Gastrocnemius medialis (tissue), 4 donors: ENCODE measurements at regions not wholly inside any gene's neighbourhood (a gene's known extent, or its start where the extent isn't known, plus 50 kb on each side); places are given as distances from the start of the nearest gene placed in this dataset.

Experiments
- ATAC-seq, 2 donors: fragments of 150-250 bp; one replicate each; pipeline ENCODE4 v1.9.1; 2016
- DNase-seq, 2 donors: peaks; one replicate each; pipeline ENCODE4 v3.0.0-alpha.2; 2019
- H3K27ac ChIP-seq, 4 donors: fragments of 200-600 bp; sonication (generic); 1 replicate in 1 of 4; 2 replicates in 3 of 4; pipeline ENCODE4 v1.5.1; 2016 to 2018; ENCODE audit warnings: mild to moderate bottlenecking in 2 of 4, moderate library complexity in 1 of 4
- H3K27me3 ChIP-seq, 3 donors: fragments of 200-600 bp; sonication (generic) in 2 of 3; 1 replicate in 1 of 3; 2 replicates in 2 of 3; pipeline versions ENCODE4 v1.5.1 to v1.6.0; 2016 to 2019; ENCODE audit warnings: mild to moderate bottlenecking in 1 of 3, moderate library complexity in 1 of 3
- H3K36me3 ChIP-seq, 2 donors: fragments of 200-600 bp; sonication (generic) in 1 of 2; one replicate each; pipeline ENCODE4 v1.5.1; 2017 to 2018
- H3K4me1 ChIP-seq, 2 donors: fragments of 200-600 bp; sonication (generic) in 1 of 2; one replicate each; pipeline ENCODE4 v1.5.1; 2016 to 2017; ENCODE audit warnings: mild to moderate bottlenecking in 2 of 2
- H3K4me3 ChIP-seq, 4 donors: fragments of 200-600 bp; sonication (generic) in 3 of 4; 1 replicate in 1 of 4; 2 replicates in 3 of 4; pipeline ENCODE4 v1.5.1; 2016 to 2019; ENCODE audit warnings: mild to moderate bottlenecking in 2 of 4
- H3K9me3 ChIP-seq, 3 donors: fragments of 200-600 bp; sonication (generic) in 2 of 3; 1 replicate in 1 of 3; 2 replicates in 2 of 3; pipeline ENCODE4 v1.5.1; 2016 to 2019
- POLR2A ChIP-seq, 2 donors: fragments of 450-650 bp; IDR thresholded peaks; one replicate each; pipeline ENCODE4 v1.6.1; 2017; ENCODE audit warnings: antibody characterized with exemption in 2 of 2, mild to moderate bottlenecking in 2 of 2, moderate library complexity in 2 of 2
- in situ Hi-C, 4 donors: fragments of 200-750 bp; cut with MboI; loops; one replicate each; pipeline versions ENCODE4 v1.15.0 to v1.8.0; 2017; ENCODE audit warnings: low sequenced_read_pairs in 4 of 4
- intact Hi-C: fragments of 100-400 bp; cut with DNase I; formaldehyde crosslinking; loops from one replicate; pipeline ENCODE4 v1.15.1; 2023; ENCODE audit warnings: low total_unique reads
- TF ChIP-seq, protein P1 (sequence below), 5 experiments: fragments of 450-650 bp in 3 of 5; fragments of 200-600 bp in 2 of 5; sonication (generic) in 2 of 5; IDR thresholded peaks in 4 of 5; conservative IDR thresholded peaks in 1 of 5; 1 replicate in 4 of 5; 2 replicates in 1 of 5; pipeline ENCODE4 v1.5.1; 2016 to 2019; ENCODE audit warnings: antibody characterized with exemption in 5 of 5, mild to moderate bottlenecking in 3 of 5, moderate library complexity in 3 of 5

- in situ Hi-C loops (no loop called here), intact Hi-C loops (no loop called here)
- no peak for DNase-seq
- H3K27me3 ChIP-seq = no peaks in the 10 kb centered on the region
- no peak overlapping the region for H3K27ac ChIP-seq
- no peak overlapping the region for H3K4me3 ChIP-seq
- H3K4me1 ChIP-seq = no peaks in the 10 kb centered on the region
- H3K9me3 ChIP-seq = no peaks in the 10 kb centered on the region
- no peak for ATAC-seq
- TF ChIP-seq, protein P1, sequence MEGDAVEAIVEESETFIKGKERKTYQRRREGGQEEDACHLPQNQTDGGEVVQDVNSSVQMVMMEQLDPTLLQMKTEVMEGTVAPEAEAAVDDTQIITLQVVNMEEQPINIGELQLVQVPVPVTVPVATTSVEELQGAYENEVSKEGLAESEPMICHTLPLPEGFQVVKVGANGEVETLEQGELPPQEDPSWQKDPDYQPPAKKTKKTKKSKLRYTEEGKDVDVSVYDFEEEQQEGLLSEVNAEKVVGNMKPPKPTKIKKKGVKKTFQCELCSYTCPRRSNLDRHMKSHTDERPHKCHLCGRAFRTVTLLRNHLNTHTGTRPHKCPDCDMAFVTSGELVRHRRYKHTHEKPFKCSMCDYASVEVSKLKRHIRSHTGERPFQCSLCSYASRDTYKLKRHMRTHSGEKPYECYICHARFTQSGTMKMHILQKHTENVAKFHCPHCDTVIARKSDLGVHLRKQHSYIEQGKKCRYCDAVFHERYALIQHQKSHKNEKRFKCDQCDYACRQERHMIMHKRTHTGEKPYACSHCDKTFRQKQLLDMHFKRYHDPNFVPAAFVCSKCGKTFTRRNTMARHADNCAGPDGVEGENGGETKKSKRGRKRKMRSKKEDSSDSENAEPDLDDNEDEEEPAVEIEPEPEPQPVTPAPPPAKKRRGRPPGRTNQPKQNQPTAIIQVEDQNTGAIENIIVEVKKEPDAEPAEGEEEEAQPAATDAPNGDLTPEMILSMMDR (IDR thresholded peaks at IDR 0.05 in 4 of 5, conservative IDR thresholded peaks at IDR 0.05 in 1 of 5) = no peak
- no peak for TF ChIP-seq POLR2A (IDR thresholded peaks at IDR 0.05)
- H3K36me3 ChIP-seq = no peaks in the 10 kb centered on the region
These were observed 304.7 kb upstream of the FOXQ1 start for GRCh38 chr6:1007159-1007558.

DNA sequence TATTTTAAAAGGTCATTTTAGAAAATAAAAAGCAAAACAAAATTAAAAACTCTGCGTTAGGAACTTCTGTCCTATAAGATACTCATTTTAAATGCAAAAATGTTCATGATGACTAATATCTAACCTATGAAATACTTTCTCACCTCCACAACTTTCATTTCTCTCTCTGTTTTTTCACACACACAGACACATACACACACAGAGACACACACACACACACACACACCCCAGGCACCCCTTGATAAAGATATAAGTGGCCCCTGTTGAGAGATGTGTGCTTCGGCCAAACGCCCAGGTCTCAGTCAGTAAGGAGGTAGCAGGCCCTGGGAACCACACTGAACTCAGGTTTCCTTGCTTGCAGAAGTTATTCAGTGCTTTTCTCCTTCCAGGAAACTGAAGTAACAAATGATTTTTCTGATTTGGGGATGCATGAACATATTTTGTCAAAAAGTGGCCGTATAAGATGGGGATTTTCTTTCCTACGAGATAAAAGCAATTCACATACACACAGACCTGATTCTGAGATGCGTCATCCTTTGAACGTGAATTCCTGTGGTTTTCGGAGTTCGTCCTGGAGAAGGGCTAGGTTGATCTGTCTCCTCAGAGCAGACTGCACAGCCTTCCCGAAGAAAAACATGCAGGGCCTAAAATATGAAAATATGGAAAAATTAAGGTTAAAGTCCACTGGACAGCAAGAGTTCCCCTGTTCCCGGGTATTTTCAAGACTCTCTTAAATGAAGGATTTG is 306.8 kb upstream of the FOXQ1 start:
- no peaks in the 10 kb centered on the region for H3K36me3 ChIP-seq
- no peaks in the 10 kb centered on the region for H3K4me1 ChIP-seq
- no peak overlapping the region for H3K4me3 ChIP-seq
- ATAC-seq = no peak
- TF ChIP-seq, protein P1 (IDR thresholded peaks at IDR 0.05 in 4 of 5, conservative IDR thresholded peaks at IDR 0.05 in 1 of 5) = no peak
- no peak for TF ChIP-seq POLR2A (IDR thresholded peaks at IDR 0.05)
- no peak overlapping the region for H3K27ac ChIP-seq
- no peak for DNase-seq
- no peaks in the 10 kb centered on the region for H3K9me3 ChIP-seq
- H3K27me3 ChIP-seq = no peaks in the 10 kb centered on the region
- intact Hi-C loops (no loop called here), in situ Hi-C loops (no loop called here)

- in situ Hi-C loops = no loop called here
- no peak for ATAC-seq
These were observed 308.3 kb upstream of the FOXQ1 start for GRCh38 chr6:1003394-1004160.

GRCh38 chr6:1002989-1003388 is 308.9 kb upstream of the FOXQ1 start:
- Histone ChIP-seq H3K4me3 (no peak overlapping the region), H3K4me1 (no peaks in the 10 kb centered on the region), H3K36me3 (no peaks in the 10 kb centered on the region), H3K27ac (no peak overlapping the region), H3K27me3 (no peaks in the 10 kb centered on the region), H3K9me3 (no peaks in the 10 kb centered on the region)
- TF ChIP-seq, protein P1 (IDR thresholded peaks at IDR 0.05 in 4 of 5, conservative IDR thresholded peaks at IDR 0.05 in 1 of 5) = no peak
- TF ChIP-seq POLR2A (IDR thresholded peaks at IDR 0.05) = no peak
- intact Hi-C loops = no loop called here
- in situ Hi-C loops = no loop called here
- no peak for DNase-seq
- ATAC-seq = no peak

More at GRCh38 chr6:1003394-1004160, 308.3 kb upstream of the FOXQ1 start:
- H3K27ac ChIP-seq = no peak overlapping the region
- TF ChIP-seq POLR2A (IDR thresholded peaks at IDR 0.05) = no peak
- TF ChIP-seq, protein P1 (IDR thresholded peaks at IDR 0.05 in 4 of 5, conservative IDR thresholded peaks at IDR 0.05 in 1 of 5) = no peak
- no peak overlapping the region for H3K4me3 ChIP-seq
- DNase-seq = no peak
- no peaks in the 10 kb centered on the region for H3K27me3 ChIP-seq
- H3K36me3 ChIP-seq = no peaks in the 10 kb centered on the region
- intact Hi-C loops = no loop called here
- H3K4me1 ChIP-seq = no peaks in the 10 kb centered on the region
- no peaks in the 10 kb centered on the region for H3K9me3 ChIP-seq
